Kidney (tissue), 13 donors: ENCODE measurements at regions not wholly inside any gene's neighbourhood (a gene's known extent, or its start where the extent isn't known, plus 50 kb on each side); places are given as distances from the start of the nearest gene placed in this dataset.

Experiments
- DNase-seq, 5 donors: peaks; one replicate each; pipeline ENCODE4 v3.0.0-alpha.2; 2013 to 2020
- FAIRE-seq: peaks from 2 replicates; lab custom pipeline; 2012; peaks lifted over from hg19 to GRCh38; lab: Jason Lieb, UNC
- H3K27ac ChIP-seq, 2 donors: one replicate each; pipeline ENCODE4 v1.7.0; 2013; ENCODE audit warnings: low read depth in 2 of 2, low read length in 2 of 2, inconsistent platforms in 1 of 2
- H3K27me3 ChIP-seq: one replicate; pipeline ENCODE4 v1.7.1; 2013; ENCODE audit warnings: low read length, inconsistent platforms; ENCODE audit not compliant: control insufficient read depth, insufficient read depth
- H3K36me3 ChIP-seq, 3 donors: one replicate each; pipeline versions ENCODE4 v1.7.0 to v1.7.1; 2013; ENCODE audit warnings: low read length in 3 of 3, control low read depth in 1 of 3, inconsistent platforms in 1 of 3; ENCODE audit not compliant: insufficient read depth in 3 of 3, control insufficient read depth in 2 of 3
- H3K4me1 ChIP-seq, 3 donors: one replicate each; pipeline versions ENCODE4 v1.7.0 to v1.7.1; 2013; ENCODE audit warnings: low read length in 3 of 3, inconsistent platforms in 1 of 3, low read depth in 1 of 3; ENCODE audit not compliant: control insufficient read depth in 2 of 3, insufficient read depth in 2 of 3
- H3K4me3 ChIP-seq, 3 donors: one replicate each; pipeline versions ENCODE4 v1.7.0 to v1.8.1; 2013; ENCODE audit warnings: low read length in 3 of 3, control low read depth in 1 of 3, inconsistent platforms in 1 of 3
- H3K9ac ChIP-seq, 3 donors: one replicate each; pipeline versions ENCODE4 v1.7.0 to v1.7.1; 2013; ENCODE audit warnings: low read length in 3 of 3, control low read depth in 1 of 3, inconsistent platforms in 1 of 3
- H3K9me3 ChIP-seq, 3 donors: one replicate each; pipeline versions ENCODE4 v1.7.0 to v1.7.1; 2013; ENCODE audit warnings: low read length in 3 of 3, control low read depth in 1 of 3, inconsistent platforms in 1 of 3; ENCODE audit not compliant: control insufficient read depth in 2 of 3, insufficient read depth in 1 of 3
- intact Hi-C: fragments of 100-400 bp; cut with DNase I; formaldehyde crosslinking; loops from one replicate; pipeline ENCODE4 v1.11.1; 2022
- TF ChIP-seq, protein P1 (sequence below): IDR thresholded peaks from 3 replicates; pipeline ENCODE4 v1.5.1; 2012; ENCODE audit warnings: mild to moderate bottlenecking, moderate library complexity, borderline replicate concordance; ENCODE audit not compliant: insufficient read depth; ENCODE audit errors: extremely low read depth
- donor health status: control.
- donor health status: control.
- donor health status: control.
- donor health status: control.
- donor health status: control.
- donor health status: DM: yes; HTN: yes; CAD: no.
- donor health status: Normal renal cell carcinoma (clear cell type).

DNA sequence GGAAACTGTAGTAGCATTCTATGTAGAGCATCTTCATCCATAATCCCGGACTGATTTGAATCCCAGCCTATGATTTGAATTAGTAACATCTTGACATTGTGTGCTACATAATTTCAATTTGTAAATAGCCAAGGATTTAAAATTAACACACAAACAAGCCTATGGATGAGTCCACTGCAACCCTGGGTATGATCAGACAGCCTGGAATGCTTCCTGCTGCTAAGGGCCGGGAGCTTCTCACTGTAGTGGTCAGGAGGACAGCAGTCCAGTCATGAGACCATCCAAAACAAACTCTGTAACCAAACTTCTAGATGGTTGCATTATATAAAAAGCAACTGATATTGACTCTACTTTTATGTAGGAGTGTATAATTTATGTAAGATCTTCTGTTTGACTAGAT, 539.3 kb downstream of the MTRR start:
- TF ChIP-seq, protein P1, sequence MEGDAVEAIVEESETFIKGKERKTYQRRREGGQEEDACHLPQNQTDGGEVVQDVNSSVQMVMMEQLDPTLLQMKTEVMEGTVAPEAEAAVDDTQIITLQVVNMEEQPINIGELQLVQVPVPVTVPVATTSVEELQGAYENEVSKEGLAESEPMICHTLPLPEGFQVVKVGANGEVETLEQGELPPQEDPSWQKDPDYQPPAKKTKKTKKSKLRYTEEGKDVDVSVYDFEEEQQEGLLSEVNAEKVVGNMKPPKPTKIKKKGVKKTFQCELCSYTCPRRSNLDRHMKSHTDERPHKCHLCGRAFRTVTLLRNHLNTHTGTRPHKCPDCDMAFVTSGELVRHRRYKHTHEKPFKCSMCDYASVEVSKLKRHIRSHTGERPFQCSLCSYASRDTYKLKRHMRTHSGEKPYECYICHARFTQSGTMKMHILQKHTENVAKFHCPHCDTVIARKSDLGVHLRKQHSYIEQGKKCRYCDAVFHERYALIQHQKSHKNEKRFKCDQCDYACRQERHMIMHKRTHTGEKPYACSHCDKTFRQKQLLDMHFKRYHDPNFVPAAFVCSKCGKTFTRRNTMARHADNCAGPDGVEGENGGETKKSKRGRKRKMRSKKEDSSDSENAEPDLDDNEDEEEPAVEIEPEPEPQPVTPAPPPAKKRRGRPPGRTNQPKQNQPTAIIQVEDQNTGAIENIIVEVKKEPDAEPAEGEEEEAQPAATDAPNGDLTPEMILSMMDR = no peak
- intact Hi-C loops = no loop called here
- FAIRE-seq = no peak
- H3K27ac ChIP-seq = no peak overlapping the region
- H3K9ac ChIP-seq = no peak overlapping the region
- no peaks in the 10 kb centered on the region for H3K36me3 ChIP-seq
- DNase-seq = no peak
- H3K9me3 ChIP-seq = no peaks in the 10 kb centered on the region
- no peaks in the 10 kb centered on the region for H3K4me1 ChIP-seq
- H3K27me3 ChIP-seq = no peaks in the 10 kb centered on the region
- no peak overlapping the region for H3K4me3 ChIP-seq

DNA sequence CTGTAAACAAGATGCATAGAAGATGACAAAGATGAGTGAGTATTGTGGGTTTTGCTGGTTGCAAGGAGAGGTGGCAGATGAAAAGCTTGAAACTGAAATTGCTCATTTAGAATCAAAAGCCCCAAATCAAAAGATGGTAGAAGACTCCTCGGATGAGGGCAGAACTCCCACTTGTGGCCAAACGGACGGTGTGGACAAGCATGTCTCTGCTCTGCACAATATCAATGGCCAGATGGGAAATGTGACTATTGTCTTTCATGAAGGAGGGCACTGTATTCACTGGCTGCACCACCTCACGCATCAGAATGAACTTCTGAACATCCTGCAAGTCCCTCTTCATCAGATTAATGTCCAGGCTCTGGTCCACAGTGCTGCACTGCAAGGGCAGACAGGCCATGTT, 541.7 kb downstream of the MTRR start:
- no peaks in the 10 kb centered on the region for H3K36me3 ChIP-seq
- no peaks in the 10 kb centered on the region for H3K9me3 ChIP-seq
- H3K4me1 ChIP-seq = no peaks in the 10 kb centered on the region
- no peak for FAIRE-seq
- TF ChIP-seq, protein P1 = no peak
- intact Hi-C loops = no loop called here
- no peak overlapping the region for H3K4me3 ChIP-seq
- H3K27me3 ChIP-seq = no peaks in the 10 kb centered on the region
- H3K27ac ChIP-seq = no peak overlapping the region
- no peak for DNase-seq
- no peak overlapping the region for H3K9ac ChIP-seq

DNA sequence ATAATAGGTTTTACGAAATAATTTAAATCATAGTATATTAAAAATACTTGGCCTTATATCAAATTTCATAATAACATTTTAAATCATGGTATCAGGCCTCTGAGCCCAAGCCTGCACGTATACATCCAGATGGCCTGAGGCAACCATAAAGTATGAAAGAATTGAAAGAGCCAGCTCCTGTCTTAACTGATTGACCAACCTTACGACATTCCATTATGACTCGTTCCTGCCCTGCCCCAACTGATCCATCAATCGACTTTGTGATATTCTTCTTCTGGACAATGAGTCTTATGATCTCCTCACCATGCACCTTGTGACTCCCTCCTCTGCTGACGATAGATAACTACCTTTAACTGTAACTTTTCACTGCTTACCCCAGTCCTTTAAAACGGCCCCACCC, 545.0 kb downstream of the MTRR start:
- intact Hi-C loops = no loop called here
- no peak overlapping the region for H3K27ac ChIP-seq
- no peaks in the 10 kb centered on the region for H3K4me1 ChIP-seq
- FAIRE-seq = no peak
- H3K36me3 ChIP-seq = no peaks in the 10 kb centered on the region
- H3K4me3 ChIP-seq = no peak overlapping the region
- DNase-seq = no peak
- no peaks in the 10 kb centered on the region for H3K27me3 ChIP-seq
- TF ChIP-seq, protein P1 = no peak
- no peak overlapping the region for H3K9ac ChIP-seq
- H3K9me3 ChIP-seq = no peaks in the 10 kb centered on the region

DNA sequence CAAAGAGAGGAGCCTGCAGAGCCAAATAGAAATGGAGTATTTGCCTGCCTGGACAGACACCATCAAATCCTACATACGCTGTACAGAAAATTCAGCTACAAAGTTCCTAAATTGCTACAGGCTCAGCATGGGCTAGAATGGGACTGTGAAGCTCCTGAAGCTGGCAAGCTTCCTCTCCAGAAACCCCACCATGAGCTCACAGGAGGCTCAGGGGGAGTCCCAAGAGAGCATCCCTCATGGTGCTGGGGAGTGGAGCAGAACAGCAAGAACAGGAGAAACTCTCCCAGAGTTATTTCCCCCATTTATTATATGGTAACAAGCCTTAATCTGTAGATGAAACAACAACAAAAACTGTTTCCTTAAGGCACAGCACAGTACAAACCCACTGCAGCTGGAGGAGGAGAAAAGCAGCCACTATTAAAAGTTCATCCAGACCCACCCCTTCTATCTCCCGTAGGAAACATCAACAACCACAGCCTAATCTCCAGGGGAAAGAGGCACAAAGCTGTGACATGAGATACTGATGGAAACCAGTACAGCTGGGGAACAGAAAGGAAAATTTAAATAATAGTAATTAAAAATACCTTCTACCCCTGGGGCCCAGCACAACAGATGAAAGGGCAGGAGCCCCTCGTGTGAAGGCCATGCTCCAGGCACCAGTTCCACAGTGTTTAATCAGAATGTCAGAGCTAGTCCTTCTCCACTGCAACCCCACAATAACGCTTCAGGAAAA, 548.5 kb downstream of the MTRR start:
- Histone ChIP-seq H3K27ac (no peak overlapping the region), H3K27me3 (no peaks in the 10 kb centered on the region), H3K4me3 (no peak overlapping the region), H3K9me3 (no peaks in the 10 kb centered on the region), H3K4me1 (no peaks in the 10 kb centered on the region), H3K9ac (no peak overlapping the region), H3K36me3 (no peaks in the 10 kb centered on the region)
- TF ChIP-seq, protein P1 = no peak
- intact Hi-C loops = no loop called here
- DNase-seq (peak in 1 of 5 donors; percentile 3), FAIRE-seq (no peak)
